Testis (tissue), 2 donors: ENCODE measurements at regions not wholly inside any gene's neighbourhood (a gene's known extent, or its start where the extent isn't known, plus 50 kb on each side); places are given as distances from the start of the nearest gene placed in this dataset.
A peak's percentile ranks its signal among the peaks of the same experiment; 100 is the strongest.

Source experiments
- DNase-seq: peaks from one replicate; pipeline ENCODE4 v3.0.0-alpha.2; 2019
- H3K27ac ChIP-seq, 2 donors: fragments of 200-600 bp; sonication (generic); one replicate each; pipeline ENCODE4 v1.5.1; 2019
- H3K27me3 ChIP-seq: fragments of 200-600 bp; sonication (generic); one replicate; pipeline ENCODE4 v1.5.1; 2019
- H3K36me3 ChIP-seq: fragments of 200-600 bp; sonication (generic); one replicate; pipeline ENCODE4 v1.5.1; 2017; ENCODE audit warnings: low read depth; ENCODE audit errors: missing control alignments
- H3K4me1 ChIP-seq: fragments of 200-600 bp; sonication (generic); one replicate; pipeline ENCODE4 v1.5.1; 2019
- H3K4me3 ChIP-seq, 2 donors: fragments of 200-600 bp; sonication (generic); one replicate each; pipeline ENCODE4 v1.5.1; 2017 to 2019
- H3K9me3 ChIP-seq: fragments of 200-600 bp; sonication (generic); one replicate; pipeline ENCODE4 v1.5.1; 2017
- CTCF ChIP-seq, 3 experiments: fragments of 450-650 bp in 2 of 3; fragments of 200-600 bp in 1 of 3; sonication (generic) in 1 of 3; IDR thresholded peaks; one replicate each; pipeline ENCODE4 v1.5.1; 2016 to 2019; ENCODE audit warnings: antibody characterized with exemption in 3 of 3, mild to moderate bottlenecking in 2 of 3, moderate library complexity in 1 of 3
- POLR2A ChIP-seq: fragments of 450-650 bp; IDR thresholded peaks from one replicate; pipeline ENCODE4 v1.6.1; 2017; ENCODE audit warnings: antibody characterized with exemption, mild to moderate bottlenecking, moderate library complexity
- WGBS, 2 donors: methylation state at CpG; one replicate each; pipeline ENCODE4 v1.1.5; 2018; 5-methylcytosine and 5-hydroxymethylcytosine counted together
- intact Hi-C: fragments of 100-400 bp; cut with DNase I; formaldehyde crosslinking; loops from one replicate; pipeline ENCODE4 v1.15.1; 2023; ENCODE audit warnings: low total_unique reads

- Histone ChIP-seq H3K27ac (no peak overlapping the region), H3K4me3 (no peak overlapping the region), H3K9me3 (no peaks in the 10 kb centered on the region), H3K4me1 (peaks cover 33% of the 10 kb centered on the region), H3K36me3 (no peaks in the 10 kb centered on the region), H3K27me3 (no peaks in the 10 kb centered on the region)
- 32 to 50% methylated on average over 6 of the region's 6 CpGs for WGBS, 2 donors
- intact Hi-C loops, result no loop called here
- DNase-seq, result no peak
- TF ChIP-seq POLR2A (no peak), CTCF (IDR thresholded peaks at IDR 0.05) (no peak)
Observed at GRCh38 chr20:33908336-33908735, 85.4 kb upstream of the RALY start.

GRCh38 chr20:33908868-33909267, 84.8 kb upstream of the RALY start:
- intact Hi-C loops, result no loop called here
- H3K4me3 ChIP-seq, result no peak overlapping the region
- no peaks in the 10 kb centered on the region for H3K9me3 ChIP-seq
- H3K36me3 ChIP-seq, result no peaks in the 10 kb centered on the region
- TF ChIP-seq POLR2A, result no peak
- no peak for TF ChIP-seq CTCF (IDR thresholded peaks at IDR 0.05)
- H3K27ac ChIP-seq, result no peak overlapping the region
- no peak for DNase-seq
- H3K4me1 ChIP-seq, result peaks cover 33% of the 10 kb centered on the region
- 94 to 95% methylated on average over 6 of the region's 6 CpGs for WGBS, 2 donors
- no peaks in the 10 kb centered on the region for H3K27me3 ChIP-seq

GRCh38 chr20:33909331-33909921, 84.3 kb upstream of the RALY start:
- 42 to 57% methylated on average over 6 of the region's 6 CpGs for whole genome bisulfite sequencing, 2 donors
- TF ChIP-seq POLR2A, result no peak
- TF ChIP-seq CTCF (IDR thresholded peaks at IDR 0.05), result no peak
- Histone ChIP-seq H3K4me1 (peaks cover 33% of the 10 kb centered on the region), H3K9me3 (no peaks in the 10 kb centered on the region), H3K27me3 (no peaks in the 10 kb centered on the region), H3K36me3 (no peaks in the 10 kb centered on the region), H3K27ac (no peak overlapping the region), H3K4me3 (no peak overlapping the region)
- DNase-seq, result peak; percentile 68
- intact Hi-C loops, result no loop called here

GRCh38 chr20:33910056-33910455, 83.7 kb upstream of the RALY start:
- Histone ChIP-seq H3K36me3 (no peaks in the 10 kb centered on the region), H3K4me1 (peaks cover 33% of the 10 kb centered on the region), H3K9me3 (no peaks in the 10 kb centered on the region), H3K27ac (peak overlapping the region in 1 of 2 donors; percentile 56), H3K4me3 (no peak overlapping the region), H3K27me3 (no peaks in the 10 kb centered on the region)
- TF ChIP-seq POLR2A, result no peak
- no peak for TF ChIP-seq CTCF (IDR thresholded peaks at IDR 0.05)
- intact Hi-C loops, result no loop called here
- 31 to 33% methylated on average over 2 of the region's 2 CpGs for WGBS, 2 donors
- no peak for DNase-seq
